MCF 10A (cell line): ENCODE measurements at regions not wholly inside any gene's neighbourhood (a gene's known extent, or its start where the extent isn't known, plus 50 kb on each side); places are given as distances from the start of the nearest gene placed in this dataset.
A peak's percentile ranks its signal among the peaks of the same experiment; 100 is the strongest.

Experiments used
- BruUV-seq: library from RNA; stranded (reverse); fragments of 400-500 nt; replicated peaks from 2 replicates; lab custom pipeline; 2021; lab: Mats Ljungman, UMichigan
- CTCF ChIA-PET: fragments of 300-600 bp; sonication (Branson Sonifier 250); formaldehyde crosslinking; extraction: SDS; loops from one replicate; lab custom pipeline; 2021; ENCODE audit warnings: antibody characterized with exemption, inconsistent platforms; lab: Yijun Ruan, JAX
- POLR2A ChIA-PET: fragments of 300-600, 350-650 bp; sonication (Branson Sonifier 250); formaldehyde crosslinking; extraction: SDS; loops from one replicate; lab custom pipeline; 2020; ENCODE audit warnings: antibody characterized with exemption, inconsistent platforms; lab: Yijun Ruan, JAX
- DNase-seq: peaks from one replicate; pipeline ENCODE4 v3.0.0-alpha.2; 2018; ENCODE audit not compliant: unreplicated experiment
- H3K27ac Mint-ChIP-seq: one replicate; pipeline ENCODE4 v1.8.0; 2022; ENCODE audit warnings: mild to moderate bottlenecking, low read depth, mixed read lengths; ENCODE audit not compliant: unreplicated experiment
- H3K27me3 Mint-ChIP-seq: one replicate; pipeline ENCODE4 v1.8.0; 2022; ENCODE audit warnings: mixed read lengths; ENCODE audit not compliant: insufficient read depth, unreplicated experiment
- H3K36me3 Mint-ChIP-seq: one replicate; pipeline ENCODE4 v1.8.0; 2022; ENCODE audit warnings: mild to moderate bottlenecking, moderate library complexity, mixed read lengths; ENCODE audit not compliant: insufficient read depth, unreplicated experiment
- H3K4me1 Mint-ChIP-seq: one replicate; pipeline ENCODE4 v1.8.0; 2022; ENCODE audit warnings: mixed read lengths; ENCODE audit not compliant: insufficient read depth, unreplicated experiment
- H3K4me3 Mint-ChIP-seq: one replicate; pipeline ENCODE4 v1.8.0; 2022; ENCODE audit warnings: mild to moderate bottlenecking, moderate library complexity, mixed read lengths; ENCODE audit not compliant: unreplicated experiment
- H3K9me3 Mint-ChIP-seq: one replicate; pipeline ENCODE4 v1.8.0; 2022; ENCODE audit warnings: mixed read lengths; ENCODE audit not compliant: unreplicated experiment
- intact Hi-C: fragments of 100-400 bp; cut with micrococcal nuclease; formaldehyde crosslinking; loops from 2 replicates; pipeline ENCODE4 v1.14.1; 2022
- TF ChIP-seq, protein P1 (sequence below): fragments of 200-600 bp; IDR thresholded peaks from one replicate; pipeline ENCODE4 v1.8.0; 2022; ENCODE audit warnings: antibody characterized with exemption, mild to moderate bottlenecking; ENCODE audit not compliant: unreplicated experiment

DNA sequence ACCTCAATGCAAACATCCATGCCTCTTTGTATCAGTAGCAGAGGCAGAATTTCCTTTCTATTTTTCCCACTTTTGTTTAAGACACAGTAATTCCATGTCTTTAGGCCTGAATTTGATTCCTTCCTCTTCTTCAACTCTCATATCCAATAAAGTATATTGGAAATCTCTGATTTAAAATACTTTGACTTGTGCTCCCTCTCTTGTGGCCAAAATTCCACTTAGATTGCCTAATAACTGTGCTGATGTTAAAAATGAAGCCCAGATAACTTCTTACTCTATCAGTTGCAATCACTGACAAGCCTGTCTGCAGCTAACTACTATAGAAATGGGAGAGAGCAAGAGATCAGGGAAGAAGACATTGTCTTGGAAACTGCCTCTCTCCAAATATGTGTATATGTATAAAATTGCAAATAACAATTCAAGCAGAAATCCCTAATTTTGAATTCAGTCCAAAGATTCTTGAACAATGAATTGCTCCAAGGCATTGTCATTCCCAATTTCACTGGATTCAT, 163.5 kb upstream of the SPIN4 start:
- H3K4me3 Mint-ChIP-seq: no peak overlapping the region
- intact Hi-C loops: no loop called here
- H3K36me3 Mint-ChIP-seq: peaks cover 5% of the 10 kb centered on the region
- no peak for DNase-seq
- ChIA-PET POLR2A (interaction anchor here (1.4 kb wide), 1 partner anchor 46 kb away, joined by 3 read pairs; no protein-coding TSS in a partner anchor), CTCF (interaction anchor here (0.6 to 2.3 kb wide), 3 partner anchors 9 to 13 kb away, joined by 3 to 7 read pairs (median 6); no protein-coding TSS in a partner anchor)
- no peaks in the 10 kb centered on the region for H3K9me3 Mint-ChIP-seq
- TF ChIP-seq, protein P1, sequence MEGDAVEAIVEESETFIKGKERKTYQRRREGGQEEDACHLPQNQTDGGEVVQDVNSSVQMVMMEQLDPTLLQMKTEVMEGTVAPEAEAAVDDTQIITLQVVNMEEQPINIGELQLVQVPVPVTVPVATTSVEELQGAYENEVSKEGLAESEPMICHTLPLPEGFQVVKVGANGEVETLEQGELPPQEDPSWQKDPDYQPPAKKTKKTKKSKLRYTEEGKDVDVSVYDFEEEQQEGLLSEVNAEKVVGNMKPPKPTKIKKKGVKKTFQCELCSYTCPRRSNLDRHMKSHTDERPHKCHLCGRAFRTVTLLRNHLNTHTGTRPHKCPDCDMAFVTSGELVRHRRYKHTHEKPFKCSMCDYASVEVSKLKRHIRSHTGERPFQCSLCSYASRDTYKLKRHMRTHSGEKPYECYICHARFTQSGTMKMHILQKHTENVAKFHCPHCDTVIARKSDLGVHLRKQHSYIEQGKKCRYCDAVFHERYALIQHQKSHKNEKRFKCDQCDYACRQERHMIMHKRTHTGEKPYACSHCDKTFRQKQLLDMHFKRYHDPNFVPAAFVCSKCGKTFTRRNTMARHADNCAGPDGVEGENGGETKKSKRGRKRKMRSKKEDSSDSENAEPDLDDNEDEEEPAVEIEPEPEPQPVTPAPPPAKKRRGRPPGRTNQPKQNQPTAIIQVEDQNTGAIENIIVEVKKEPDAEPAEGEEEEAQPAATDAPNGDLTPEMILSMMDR: no peak
- no peaks in the 10 kb centered on the region for H3K4me1 Mint-ChIP-seq
- no peak overlapping the region for H3K27ac Mint-ChIP-seq
- H3K27me3 Mint-ChIP-seq: no peaks in the 10 kb centered on the region
- no TSS peak for BruUV-seq

DNA sequence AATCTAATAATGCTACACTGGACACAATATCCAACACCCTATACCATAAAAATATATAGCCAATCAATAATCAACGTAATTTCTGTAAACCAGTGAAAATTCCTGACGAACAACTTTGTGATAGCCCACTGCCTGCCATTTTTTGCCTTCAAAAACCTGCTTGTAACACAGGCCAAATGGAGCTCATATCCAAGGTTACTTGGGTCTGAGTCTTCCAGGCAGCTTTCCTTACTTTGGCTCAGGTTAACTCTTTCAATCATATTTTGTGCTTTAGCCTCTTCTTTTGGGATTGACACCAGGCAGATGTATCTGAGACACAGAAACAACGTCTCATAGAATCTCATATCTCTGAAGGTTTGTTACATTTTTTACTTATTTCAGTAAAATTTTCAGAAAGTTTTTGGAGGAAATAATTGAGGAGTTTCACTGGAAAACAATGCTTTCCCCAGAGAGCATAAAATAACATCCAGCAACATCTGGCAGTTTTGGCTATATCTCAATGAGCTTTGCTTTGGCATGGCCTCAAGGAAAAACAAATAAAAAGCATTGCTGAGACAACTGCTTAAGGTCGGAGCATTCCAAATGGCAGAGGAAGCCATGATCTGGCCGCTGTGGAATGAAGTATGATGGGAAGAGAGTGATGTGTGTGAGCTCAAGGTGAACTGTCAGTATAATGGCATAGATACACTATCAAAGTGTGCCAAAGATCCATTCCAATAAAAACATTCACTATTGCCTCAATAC, 162.9 kb upstream of the SPIN4 start:
- Mint-ChIP-seq H3K27me3 (no peaks in the 10 kb centered on the region), H3K27ac (peak overlapping the region; percentile 72), H3K4me1 (no peaks in the 10 kb centered on the region), H3K36me3 (peaks cover 3% of the 10 kb centered on the region), H3K4me3 (no peak overlapping the region), H3K9me3 (no peaks in the 10 kb centered on the region)
- no TSS peak for BruUV-seq
- ChIA-PET POLR2A (interaction anchor here (0.6 to 1.4 kb wide), 3 partner anchors 12 to 47 kb away, joined by 3 read pairs; no protein-coding TSS in a partner anchor), CTCF (interaction anchor here (0.6 to 2.3 kb wide), 2 partner anchors 11 to 14 kb away, joined by 3 to 7 read pairs; no protein-coding TSS in a partner anchor)
- peak; percentile 36 for DNase-seq
- TF ChIP-seq, protein P1: no peak
- intact Hi-C loops: no loop called here

DNA sequence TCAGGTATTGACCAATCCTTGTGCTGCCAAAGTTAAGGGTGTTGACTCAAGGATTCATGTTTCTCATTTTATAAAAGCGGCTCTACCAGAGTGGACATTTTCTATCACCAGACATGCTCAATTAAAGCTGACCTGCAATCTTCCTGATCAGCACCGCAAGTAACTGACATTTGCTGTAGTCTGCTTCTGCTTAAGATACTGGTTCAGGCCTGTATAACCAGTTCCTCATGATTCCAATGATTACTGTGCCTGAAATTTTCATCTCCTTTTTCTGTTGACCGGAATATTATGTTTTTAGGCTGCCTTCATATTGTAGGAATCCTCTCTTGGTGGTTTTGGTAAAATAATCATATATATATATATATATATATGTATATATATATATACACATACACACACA, 160.2 kb upstream of the SPIN4 start:
- Mint-ChIP-seq H3K36me3 (no peaks in the 10 kb centered on the region), H3K4me3 (no peak overlapping the region), H3K9me3 (no peaks in the 10 kb centered on the region), H3K27me3 (no peaks in the 10 kb centered on the region), H3K27ac (no peak overlapping the region), H3K4me1 (no peaks in the 10 kb centered on the region)
- no TSS peak for BruUV-seq
- ChIA-PET POLR2A (no interaction called here), CTCF (interaction anchor here (0.7 kb wide), 1 partner anchor 49 kb away, joined by 3 read pairs; no protein-coding TSS in a partner anchor)
- TF ChIP-seq, protein P1: no peak
- no peak for DNase-seq
- intact Hi-C loops: no loop called here

DNA sequence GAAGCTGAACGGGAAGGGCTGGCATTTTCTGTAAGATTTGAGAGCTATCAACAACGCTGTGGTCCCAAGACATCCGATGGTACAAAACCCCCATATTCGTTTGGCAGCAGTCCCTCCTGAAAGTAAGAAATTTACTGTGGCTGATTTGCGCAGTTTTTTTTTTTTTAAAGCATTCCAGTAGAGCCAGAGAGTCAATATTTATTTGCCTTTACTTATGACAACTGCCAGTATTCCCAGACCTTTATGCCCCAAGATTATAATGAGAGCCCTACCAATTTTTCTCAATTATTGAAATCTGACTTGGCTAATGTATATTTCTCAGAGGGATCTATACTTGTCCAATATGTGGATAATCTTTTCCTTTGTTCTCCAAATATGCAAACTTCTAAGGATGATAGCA, 157.5 kb upstream of the SPIN4 start:
- no peak overlapping the region for H3K27ac Mint-ChIP-seq
- ChIA-PET POLR2A (no interaction called here), CTCF (interaction anchor here (0.6 kb wide), 2 partner anchors 483 to 776 kb away, joined by 3 read pairs; no protein-coding TSS in a partner anchor)
- TF ChIP-seq, protein P1: no peak
- H3K4me3 Mint-ChIP-seq: no peak overlapping the region
- peaks cover 3% of the 10 kb centered on the region for H3K4me1 Mint-ChIP-seq
- no peak for DNase-seq
- no TSS peak for BruUV-seq
- no peaks in the 10 kb centered on the region for H3K36me3 Mint-ChIP-seq
- peaks cover 7% of the 10 kb centered on the region for H3K9me3 Mint-ChIP-seq
- intact Hi-C loops: loop anchor here (5.0 to 10.0 kb wide), 2 partner anchors 156 to 176 kb away; partner anchors contain the start of gene SPIN4
- no peaks in the 10 kb centered on the region for H3K27me3 Mint-ChIP-seq
